GM12878 (cell line): ENCODE measurements at regions not wholly inside any gene's neighbourhood (a gene's known extent, or its start where the extent isn't known, plus 50 kb on each side); places are given as distances from the start of the nearest gene placed in this dataset.

Experiments used
- DPF2 ChIP-seq: fragments of 450-650 bp; IDR thresholded peaks from 2 replicates; pipeline ENCODE4 v1.6.1; 2017; ENCODE audit warnings: mild to moderate bottlenecking
- EZH2 ChIP-seq: IDR thresholded peaks from 2 replicates; pipeline ENCODE4 v1.6.1; 2012; ENCODE audit warnings: low read depth, mild to moderate bottlenecking, control low read depth, inconsistent platforms, low read length, borderline replicate concordance; ENCODE audit not compliant: control insufficient read depth
- FOS ChIP-seq: IDR thresholded peaks from 3 replicates; pipeline ENCODE4 v1.6.1; 2011; ENCODE audit warnings: borderline replicate concordance; ENCODE audit not compliant: insufficient read length; ENCODE audit errors: extremely low read depth
- MYB ChIP-seq: fragments of 150-350 bp; IDR thresholded peaks from 2 replicates; pipeline ENCODE4 v1.6.1; 2014; ENCODE audit warnings: mild to moderate bottlenecking, low read depth, low read length, borderline replicate concordance
- POLR2A ChIP-seq: IDR thresholded peaks from 2 replicates; pipeline ENCODE4 v1.6.1; 2011; ENCODE audit warnings: low read depth, mild to moderate bottlenecking, low read length
- RFX5 ChIP-seq: IDR thresholded peaks from 2 replicates; pipeline ENCODE4 v1.6.1; 2011; ENCODE audit warnings: low read depth, low read length, improper control_type of control experiment
- SP1 ChIP-seq: IDR thresholded peaks from one replicate; pipeline ENCODE4 v1.6.1; 2011; ENCODE audit warnings: low read depth, low read length
- SUPT20H ChIP-seq: IDR thresholded peaks from 2 replicates; pipeline ENCODE4 v1.6.1; 2011; ENCODE audit warnings: low read depth, mild to moderate bottlenecking, low read length, moderate library complexity, borderline replicate concordance; ENCODE audit not compliant: control insufficient read depth
- YY1 ChIP-seq: IDR thresholded peaks from 2 replicates; pipeline ENCODE4 v1.6.1; 2011; ENCODE audit warnings: low read depth, mild to moderate bottlenecking, low read length
- TF ChIP-seq, protein P1 (sequence below): IDR thresholded peaks from 2 replicates; pipeline ENCODE4 v1.6.1; 2012; ENCODE audit warnings: low read depth, low read length, improper control_type of control experiment
- TF ChIP-seq, protein P2 (sequence below): IDR thresholded peaks from 2 replicates; pipeline ENCODE4 v1.6.1; 2011; ENCODE audit warnings: low read depth, low read length, improper control_type of control experiment, borderline replicate concordance
- TF ChIP-seq, protein P3 (sequence below), 3 experiments: IDR thresholded peaks in 2 of 3; conservative IDR thresholded peaks in 1 of 3; 2 replicates each; pipeline ENCODE4 v1.5.1; 2011; ENCODE audit warnings: low read depth in 3 of 3, low read length in 3 of 3, mild to moderate bottlenecking in 3 of 3, control low read depth in 2 of 3, moderate library complexity in 2 of 3, inconsistent platforms in 1 of 3, mixed read lengths in 1 of 3; ENCODE audit not compliant: control insufficient read depth in 2 of 3, insufficient read depth in 1 of 3; ENCODE audit errors: extremely low read depth in 1 of 3
- TF ChIP-seq, protein P4 (sequence below): IDR thresholded peaks from 2 replicates; pipeline ENCODE4 v1.6.1; 2012; ENCODE audit warnings: mild to moderate bottlenecking, low read depth, low read length
- TF ChIP-seq, protein P5 (sequence below): fragments of 450-650 bp; IDR thresholded peaks from 2 replicates; pipeline ENCODE4 v1.6.1; 2017; ENCODE audit warnings: mild to moderate bottlenecking, low read depth, inconsistent platforms; ENCODE audit not compliant: poor library complexity, severe bottlenecking

DNA sequence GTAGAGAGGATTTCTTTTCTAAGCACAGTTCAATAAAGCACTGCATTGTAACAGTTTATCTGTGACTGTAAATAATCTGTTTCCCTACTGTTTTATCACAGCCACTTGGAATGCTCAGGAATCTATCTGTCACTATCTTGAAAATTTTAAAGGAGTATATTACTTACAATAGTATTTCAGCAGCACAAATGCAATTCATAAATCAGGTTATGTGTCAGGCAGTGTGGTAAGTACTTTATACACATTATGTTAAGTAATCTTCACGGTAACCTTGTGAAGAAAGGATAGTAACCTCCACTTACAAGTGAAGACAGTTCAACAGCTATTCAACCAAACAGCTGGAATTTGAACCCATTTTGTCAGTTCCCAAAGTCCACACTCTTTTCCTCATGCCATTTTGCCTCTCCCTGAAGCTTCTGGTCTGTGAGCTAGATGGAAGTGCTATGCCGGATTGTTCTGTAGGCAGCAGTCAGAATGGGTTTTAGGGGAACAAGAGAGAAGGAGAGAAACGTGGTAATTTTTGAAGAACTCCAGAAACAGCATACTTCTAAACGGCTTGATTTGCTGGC is 125.0 kb downstream of the KLF12 start:
- TF ChIP-seq EZH2 (no peak), SUPT20H (no peak), MYB (no peak), DPF2 (no peak), YY1 (no peak), FOS (no peak), SP1 (no peak), POLR2A (no peak), RFX5 (no peak)
- TF ChIP-seq, protein P1, sequence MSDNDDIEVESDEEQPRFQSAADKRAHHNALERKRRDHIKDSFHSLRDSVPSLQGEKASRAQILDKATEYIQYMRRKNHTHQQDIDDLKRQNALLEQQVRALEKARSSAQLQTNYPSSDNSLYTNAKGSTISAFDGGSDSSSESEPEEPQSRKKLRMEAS: no peak
- TF ChIP-seq, protein P2, sequence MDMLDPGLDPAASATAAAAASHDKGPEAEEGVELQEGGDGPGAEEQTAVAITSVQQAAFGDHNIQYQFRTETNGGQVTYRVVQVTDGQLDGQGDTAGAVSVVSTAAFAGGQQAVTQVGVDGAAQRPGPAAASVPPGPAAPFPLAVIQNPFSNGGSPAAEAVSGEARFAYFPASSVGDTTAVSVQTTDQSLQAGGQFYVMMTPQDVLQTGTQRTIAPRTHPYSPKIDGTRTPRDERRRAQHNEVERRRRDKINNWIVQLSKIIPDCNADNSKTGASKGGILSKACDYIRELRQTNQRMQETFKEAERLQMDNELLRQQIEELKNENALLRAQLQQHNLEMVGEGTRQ: no peak
- TF ChIP-seq, protein P3, sequence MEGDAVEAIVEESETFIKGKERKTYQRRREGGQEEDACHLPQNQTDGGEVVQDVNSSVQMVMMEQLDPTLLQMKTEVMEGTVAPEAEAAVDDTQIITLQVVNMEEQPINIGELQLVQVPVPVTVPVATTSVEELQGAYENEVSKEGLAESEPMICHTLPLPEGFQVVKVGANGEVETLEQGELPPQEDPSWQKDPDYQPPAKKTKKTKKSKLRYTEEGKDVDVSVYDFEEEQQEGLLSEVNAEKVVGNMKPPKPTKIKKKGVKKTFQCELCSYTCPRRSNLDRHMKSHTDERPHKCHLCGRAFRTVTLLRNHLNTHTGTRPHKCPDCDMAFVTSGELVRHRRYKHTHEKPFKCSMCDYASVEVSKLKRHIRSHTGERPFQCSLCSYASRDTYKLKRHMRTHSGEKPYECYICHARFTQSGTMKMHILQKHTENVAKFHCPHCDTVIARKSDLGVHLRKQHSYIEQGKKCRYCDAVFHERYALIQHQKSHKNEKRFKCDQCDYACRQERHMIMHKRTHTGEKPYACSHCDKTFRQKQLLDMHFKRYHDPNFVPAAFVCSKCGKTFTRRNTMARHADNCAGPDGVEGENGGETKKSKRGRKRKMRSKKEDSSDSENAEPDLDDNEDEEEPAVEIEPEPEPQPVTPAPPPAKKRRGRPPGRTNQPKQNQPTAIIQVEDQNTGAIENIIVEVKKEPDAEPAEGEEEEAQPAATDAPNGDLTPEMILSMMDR (IDR thresholded peaks at IDR 0.05 in 2 of 3, conservative IDR thresholded peaks at IDR 0.05 in 1 of 3; ENCODE audit: control insufficient read depth in 2 of 3, extremely low read depth in 1 of 3, insufficient read depth in 1 of 3, low read depth in 3 of 3, low read length in 3 of 3): no peak
- TF ChIP-seq, protein P4, sequence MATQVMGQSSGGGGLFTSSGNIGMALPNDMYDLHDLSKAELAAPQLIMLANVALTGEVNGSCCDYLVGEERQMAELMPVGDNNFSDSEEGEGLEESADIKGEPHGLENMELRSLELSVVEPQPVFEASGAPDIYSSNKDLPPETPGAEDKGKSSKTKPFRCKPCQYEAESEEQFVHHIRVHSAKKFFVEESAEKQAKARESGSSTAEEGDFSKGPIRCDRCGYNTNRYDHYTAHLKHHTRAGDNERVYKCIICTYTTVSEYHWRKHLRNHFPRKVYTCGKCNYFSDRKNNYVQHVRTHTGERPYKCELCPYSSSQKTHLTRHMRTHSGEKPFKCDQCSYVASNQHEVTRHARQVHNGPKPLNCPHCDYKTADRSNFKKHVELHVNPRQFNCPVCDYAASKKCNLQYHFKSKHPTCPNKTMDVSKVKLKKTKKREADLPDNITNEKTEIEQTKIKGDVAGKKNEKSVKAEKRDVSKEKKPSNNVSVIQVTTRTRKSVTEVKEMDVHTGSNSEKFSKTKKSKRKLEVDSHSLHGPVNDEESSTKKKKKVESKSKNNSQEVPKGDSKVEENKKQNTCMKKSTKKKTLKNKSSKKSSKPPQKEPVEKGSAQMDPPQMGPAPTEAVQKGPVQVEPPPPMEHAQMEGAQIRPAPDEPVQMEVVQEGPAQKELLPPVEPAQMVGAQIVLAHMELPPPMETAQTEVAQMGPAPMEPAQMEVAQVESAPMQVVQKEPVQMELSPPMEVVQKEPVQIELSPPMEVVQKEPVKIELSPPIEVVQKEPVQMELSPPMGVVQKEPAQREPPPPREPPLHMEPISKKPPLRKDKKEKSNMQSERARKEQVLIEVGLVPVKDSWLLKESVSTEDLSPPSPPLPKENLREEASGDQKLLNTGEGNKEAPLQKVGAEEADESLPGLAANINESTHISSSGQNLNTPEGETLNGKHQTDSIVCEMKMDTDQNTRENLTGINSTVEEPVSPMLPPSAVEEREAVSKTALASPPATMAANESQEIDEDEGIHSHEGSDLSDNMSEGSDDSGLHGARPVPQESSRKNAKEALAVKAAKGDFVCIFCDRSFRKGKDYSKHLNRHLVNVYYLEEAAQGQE: no peak
- TF ChIP-seq, protein P5, sequence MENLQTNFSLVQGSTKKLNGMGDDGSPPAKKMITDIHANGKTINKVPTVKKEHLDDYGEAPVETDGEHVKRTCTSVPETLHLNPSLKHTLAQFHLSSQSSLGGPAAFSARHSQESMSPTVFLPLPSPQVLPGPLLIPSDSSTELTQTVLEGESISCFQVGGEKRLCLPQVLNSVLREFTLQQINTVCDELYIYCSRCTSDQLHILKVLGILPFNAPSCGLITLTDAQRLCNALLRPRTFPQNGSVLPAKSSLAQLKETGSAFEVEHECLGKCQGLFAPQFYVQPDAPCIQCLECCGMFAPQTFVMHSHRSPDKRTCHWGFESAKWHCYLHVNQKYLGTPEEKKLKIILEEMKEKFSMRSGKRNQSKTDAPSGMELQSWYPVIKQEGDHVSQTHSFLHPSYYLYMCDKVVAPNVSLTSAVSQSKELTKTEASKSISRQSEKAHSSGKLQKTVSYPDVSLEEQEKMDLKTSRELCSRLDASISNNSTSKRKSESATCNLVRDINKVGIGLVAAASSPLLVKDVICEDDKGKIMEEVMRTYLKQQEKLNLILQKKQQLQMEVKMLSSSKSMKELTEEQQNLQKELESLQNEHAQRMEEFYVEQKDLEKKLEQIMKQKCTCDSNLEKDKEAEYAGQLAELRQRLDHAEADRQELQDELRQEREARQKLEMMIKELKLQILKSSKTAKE: no peak
